GM12872 (cell line): ENCODE measurements at regions not wholly inside any gene's neighbourhood (a gene's known extent, or its start where the extent isn't known, plus 50 kb on each side); places are given as distances from the start of the nearest gene placed in this dataset.

Experiments
- CTCF ChIP-seq: IDR thresholded peaks from 3 replicates; pipeline ENCODE4 v1.5.1; 2011; ENCODE audit warnings: low read depth, mild to moderate bottlenecking, low read length, moderate library complexity; ENCODE audit not compliant: insufficient read depth

DNA sequence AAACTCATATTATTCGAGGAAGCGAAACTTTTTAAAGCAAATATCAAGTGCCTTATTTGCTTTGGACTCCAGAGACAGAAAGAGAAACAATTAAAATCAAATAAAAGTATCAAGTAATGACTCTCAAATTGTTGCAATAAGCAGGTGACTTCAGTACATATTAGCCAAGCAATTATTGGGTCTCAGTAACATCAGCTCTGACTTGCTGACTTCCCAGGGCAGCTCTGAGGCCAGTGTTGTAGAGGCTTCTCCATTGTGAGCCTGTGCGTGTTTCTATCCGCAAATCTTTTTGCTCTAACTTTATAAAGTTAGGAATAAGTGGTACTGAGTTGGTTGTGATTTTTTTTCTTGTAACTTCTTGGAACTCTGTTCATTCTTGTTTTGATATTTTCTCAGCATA, 186.8 kb upstream of the PRLR start:
- TF ChIP-seq CTCF, result no peak

DNA sequence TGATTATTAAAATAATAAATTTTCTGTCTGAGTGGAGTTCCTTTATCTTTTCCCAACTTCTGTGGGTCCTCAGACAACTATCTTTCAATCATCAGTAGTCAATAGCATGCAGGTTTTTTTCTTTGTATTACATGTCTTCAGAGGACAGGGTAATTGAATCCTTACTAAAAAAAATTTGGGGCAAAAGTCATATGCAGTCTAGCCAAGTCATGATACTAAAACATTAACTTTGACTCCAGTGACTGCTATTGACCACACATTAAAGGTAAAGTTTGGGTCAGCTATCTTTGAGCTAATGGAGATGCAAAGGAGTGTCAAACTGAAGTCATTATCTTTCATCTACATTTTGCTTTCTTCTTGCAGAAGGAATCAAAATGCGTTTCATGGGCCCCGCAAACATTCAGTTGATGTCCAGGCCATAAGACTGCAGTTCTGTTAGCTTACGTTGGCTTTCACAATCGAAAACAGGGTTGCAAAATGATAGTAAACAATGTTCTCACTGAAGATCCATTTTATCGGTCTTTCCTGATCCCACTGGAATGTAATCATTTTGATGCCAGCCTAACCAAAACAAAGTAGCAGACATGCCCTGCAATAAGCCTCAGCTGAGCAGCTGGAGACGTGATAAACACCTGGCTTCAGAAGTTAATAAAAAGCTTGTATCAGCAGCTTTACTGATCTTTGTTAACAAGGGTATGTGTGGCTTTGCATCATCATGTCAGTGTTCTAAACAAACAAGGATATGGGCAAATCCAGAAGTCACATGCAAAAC, 186.1 kb upstream of the PRLR start:
- no peak for TF ChIP-seq CTCF

GRCh38 chr5:35415309-35415708, 185.0 kb upstream of the PRLR start:
- no peak for TF ChIP-seq CTCF

- no peak for TF ChIP-seq CTCF
Observed at GRCh38 chr5:35409361-35409760, 179.1 kb upstream of the PRLR start.

DNA sequence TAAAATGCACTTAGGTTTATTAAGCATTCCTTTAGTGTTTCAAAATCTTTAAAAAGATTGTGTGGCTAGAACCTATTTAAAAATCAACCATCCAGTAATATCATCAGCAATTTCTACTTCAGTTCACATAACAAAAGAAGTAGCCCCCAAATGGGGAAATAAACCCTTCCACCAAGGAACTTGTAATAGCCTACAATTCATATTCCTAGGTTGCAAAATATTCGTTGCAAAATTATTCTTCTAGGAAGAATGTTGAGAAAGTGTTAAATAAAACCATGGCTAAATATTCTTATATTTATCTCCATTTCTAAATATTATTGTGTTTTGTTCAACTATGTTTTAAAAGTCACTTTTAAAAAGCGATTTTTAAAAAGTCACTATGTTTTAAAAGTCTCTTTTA, 177.9 kb upstream of the PRLR start:
- no peak for TF ChIP-seq CTCF

GRCh38 chr5:35407697-35408096, 177.4 kb upstream of the PRLR start:
- no peak for TF ChIP-seq CTCF

- no peak for TF ChIP-seq CTCF
Observed at GRCh38 chr5:35405938-35406337, 175.7 kb upstream of the PRLR start.

DNA sequence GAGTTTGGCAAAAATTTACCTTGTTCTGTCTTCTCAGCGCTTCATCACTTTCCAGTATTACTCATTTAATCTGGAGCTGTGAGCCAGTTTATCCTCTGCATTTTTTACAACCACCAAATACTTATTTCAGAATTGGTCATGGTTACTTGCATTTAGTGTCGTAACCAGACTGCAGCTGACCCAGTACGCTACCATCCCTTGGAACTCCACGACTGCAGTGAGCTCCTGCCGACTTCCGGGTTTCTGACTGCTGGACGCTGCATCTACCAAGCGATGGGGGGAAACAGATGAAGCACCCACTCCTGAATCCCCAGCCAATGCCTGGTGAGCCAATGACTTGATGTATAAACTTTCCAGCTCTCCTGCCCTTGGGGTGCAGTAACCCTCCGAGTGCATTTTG, 174.4 kb upstream of the PRLR start:
- TF ChIP-seq CTCF, result no peak
